HL-60 (cell line): ENCODE measurements at regions not wholly inside any gene's neighbourhood (a gene's known extent, or its start where the extent isn't known, plus 50 kb on each side); places are given as distances from the start of the nearest gene placed in this dataset.

ENCODE experiments used
- GABPA ChIP-seq: IDR thresholded peaks from 2 replicates; pipeline ENCODE4 v1.6.1; 2012; ENCODE audit warnings: low read depth
- TF ChIP-seq, protein P1 (sequence below): IDR thresholded peaks from one replicate; pipeline ENCODE4 v1.5.1; 2011; ENCODE audit warnings: low read length, control low read depth, inconsistent platforms; ENCODE audit not compliant: insufficient read depth

DNA sequence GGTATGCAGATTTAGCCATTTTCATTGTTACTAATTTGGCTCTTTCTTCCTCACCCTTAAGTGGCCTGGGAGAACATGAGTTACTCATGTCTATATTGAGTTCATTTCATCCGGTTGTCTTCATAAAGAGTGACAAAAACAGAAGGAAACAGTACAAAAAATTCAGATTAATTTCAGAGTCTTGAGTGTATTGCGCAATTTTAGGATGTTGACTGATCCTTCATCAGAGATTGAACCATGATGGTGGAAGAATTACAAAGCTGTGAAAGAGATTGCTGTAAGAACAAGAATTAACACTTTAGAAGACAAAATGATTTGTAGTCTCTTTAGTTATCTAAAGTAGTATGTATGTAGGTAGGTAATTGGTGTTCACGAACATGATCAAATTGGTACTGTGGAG, 194.0 kb upstream of the PPP1R3A start:
- TF ChIP-seq GABPA: no peak
- TF ChIP-seq, protein P1, sequence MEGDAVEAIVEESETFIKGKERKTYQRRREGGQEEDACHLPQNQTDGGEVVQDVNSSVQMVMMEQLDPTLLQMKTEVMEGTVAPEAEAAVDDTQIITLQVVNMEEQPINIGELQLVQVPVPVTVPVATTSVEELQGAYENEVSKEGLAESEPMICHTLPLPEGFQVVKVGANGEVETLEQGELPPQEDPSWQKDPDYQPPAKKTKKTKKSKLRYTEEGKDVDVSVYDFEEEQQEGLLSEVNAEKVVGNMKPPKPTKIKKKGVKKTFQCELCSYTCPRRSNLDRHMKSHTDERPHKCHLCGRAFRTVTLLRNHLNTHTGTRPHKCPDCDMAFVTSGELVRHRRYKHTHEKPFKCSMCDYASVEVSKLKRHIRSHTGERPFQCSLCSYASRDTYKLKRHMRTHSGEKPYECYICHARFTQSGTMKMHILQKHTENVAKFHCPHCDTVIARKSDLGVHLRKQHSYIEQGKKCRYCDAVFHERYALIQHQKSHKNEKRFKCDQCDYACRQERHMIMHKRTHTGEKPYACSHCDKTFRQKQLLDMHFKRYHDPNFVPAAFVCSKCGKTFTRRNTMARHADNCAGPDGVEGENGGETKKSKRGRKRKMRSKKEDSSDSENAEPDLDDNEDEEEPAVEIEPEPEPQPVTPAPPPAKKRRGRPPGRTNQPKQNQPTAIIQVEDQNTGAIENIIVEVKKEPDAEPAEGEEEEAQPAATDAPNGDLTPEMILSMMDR: no peak
